ENCODE measurements at regions not wholly inside any gene's neighbourhood (a gene's known extent, or its start where the extent isn't known, plus 50 kb on each side); places are given as distances from the start of the nearest gene placed in this dataset.

DNA sequence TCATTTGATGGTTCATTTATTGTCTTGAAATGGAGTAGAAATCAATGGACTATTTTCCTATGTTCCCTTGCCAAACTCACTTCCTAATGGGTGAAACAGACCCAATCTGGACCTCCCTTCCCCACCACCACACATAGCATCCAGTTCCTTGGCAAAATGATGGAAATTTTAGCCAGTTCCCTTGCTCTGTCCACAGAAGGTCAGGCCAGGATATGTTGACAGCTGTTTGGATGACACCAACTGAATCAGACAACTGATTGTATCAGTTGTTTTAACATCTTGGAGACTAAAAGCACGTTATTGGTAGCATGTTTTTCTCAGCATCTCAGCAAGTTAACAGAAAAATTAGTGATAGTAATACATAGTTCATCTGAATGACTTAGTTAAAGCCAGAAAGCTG, 534.8 kb downstream of the PSAT1 start:
- intact Hi-C loops (cut with micrococcal nuclease; ENCODE audit: unreplicated experiment) = no loop called here
- TF ChIP-seq, protein P1, sequence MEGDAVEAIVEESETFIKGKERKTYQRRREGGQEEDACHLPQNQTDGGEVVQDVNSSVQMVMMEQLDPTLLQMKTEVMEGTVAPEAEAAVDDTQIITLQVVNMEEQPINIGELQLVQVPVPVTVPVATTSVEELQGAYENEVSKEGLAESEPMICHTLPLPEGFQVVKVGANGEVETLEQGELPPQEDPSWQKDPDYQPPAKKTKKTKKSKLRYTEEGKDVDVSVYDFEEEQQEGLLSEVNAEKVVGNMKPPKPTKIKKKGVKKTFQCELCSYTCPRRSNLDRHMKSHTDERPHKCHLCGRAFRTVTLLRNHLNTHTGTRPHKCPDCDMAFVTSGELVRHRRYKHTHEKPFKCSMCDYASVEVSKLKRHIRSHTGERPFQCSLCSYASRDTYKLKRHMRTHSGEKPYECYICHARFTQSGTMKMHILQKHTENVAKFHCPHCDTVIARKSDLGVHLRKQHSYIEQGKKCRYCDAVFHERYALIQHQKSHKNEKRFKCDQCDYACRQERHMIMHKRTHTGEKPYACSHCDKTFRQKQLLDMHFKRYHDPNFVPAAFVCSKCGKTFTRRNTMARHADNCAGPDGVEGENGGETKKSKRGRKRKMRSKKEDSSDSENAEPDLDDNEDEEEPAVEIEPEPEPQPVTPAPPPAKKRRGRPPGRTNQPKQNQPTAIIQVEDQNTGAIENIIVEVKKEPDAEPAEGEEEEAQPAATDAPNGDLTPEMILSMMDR (IDR thresholded peaks at IDR 0.05; ENCODE audit: unreplicated experiment) = no peak
- no peak overlapping the region for H3K4me3 Mint-ChIP-seq (ENCODE audit: low read depth, unreplicated experiment)
- DNase-seq = no peak
- CTCF ChIA-PET = no interaction called here
- no peaks in the 10 kb centered on the region for H3K4me1 Mint-ChIP-seq (ENCODE audit: low read depth, unreplicated experiment)
- no peaks in the 10 kb centered on the region for H3K27me3 Mint-ChIP-seq (ENCODE audit: unreplicated experiment)
- no peak overlapping the region for H3K27ac Mint-ChIP-seq (ENCODE audit: unreplicated experiment)
- H3K9me3 Mint-ChIP-seq (ENCODE audit: low read depth, unreplicated experiment) = no peaks in the 10 kb centered on the region
- no peaks in the 10 kb centered on the region for H3K36me3 Mint-ChIP-seq (ENCODE audit: insufficient read depth, unreplicated experiment)
- no TSS peak for BruUV-seq (replicated peaks)

DNA sequence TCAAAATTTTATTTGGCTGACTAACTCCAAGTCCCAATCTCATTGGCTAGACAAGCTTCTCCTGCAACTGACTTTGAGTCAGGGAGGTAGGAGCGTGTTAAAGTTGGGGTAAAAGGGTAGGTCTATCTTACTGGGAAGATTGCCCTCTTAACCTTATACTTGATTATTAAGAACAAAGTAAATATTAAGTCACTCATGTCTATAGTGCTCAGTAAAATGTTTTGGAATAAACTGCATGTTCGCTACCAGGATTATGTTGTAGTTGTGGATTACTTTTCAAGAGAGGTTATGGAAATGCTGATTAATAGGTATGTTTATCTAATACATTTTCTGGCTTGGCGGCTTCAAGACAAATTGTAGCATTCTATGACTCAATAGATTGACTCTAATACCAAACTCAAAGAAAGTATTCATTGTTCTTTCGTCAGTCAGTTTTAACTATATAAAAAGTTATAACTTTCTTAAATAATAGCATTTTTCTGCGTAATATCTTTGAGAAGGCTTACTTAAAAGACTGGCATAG, 539.1 kb downstream of the PSAT1 start:
- CTCF ChIA-PET = no interaction called here
- BruUV-seq (replicated peaks) = no TSS peak
- Mint-ChIP-seq H3K36me3 (ENCODE audit: insufficient read depth, unreplicated experiment) (no peaks in the 10 kb centered on the region), H3K27ac (ENCODE audit: unreplicated experiment) (no peak overlapping the region), H3K4me3 (ENCODE audit: low read depth, unreplicated experiment) (no peak overlapping the region), H3K9me3 (ENCODE audit: low read depth, unreplicated experiment) (peaks cover 3% of the 10 kb centered on the region), H3K27me3 (ENCODE audit: unreplicated experiment) (no peaks in the 10 kb centered on the region), H3K4me1 (ENCODE audit: low read depth, unreplicated experiment) (no peaks in the 10 kb centered on the region)
- intact Hi-C loops (cut with micrococcal nuclease; ENCODE audit: unreplicated experiment) = no loop called here
- TF ChIP-seq, protein P1 (IDR thresholded peaks at IDR 0.05; ENCODE audit: unreplicated experiment) = no peak
- no peak for DNase-seq

DNA sequence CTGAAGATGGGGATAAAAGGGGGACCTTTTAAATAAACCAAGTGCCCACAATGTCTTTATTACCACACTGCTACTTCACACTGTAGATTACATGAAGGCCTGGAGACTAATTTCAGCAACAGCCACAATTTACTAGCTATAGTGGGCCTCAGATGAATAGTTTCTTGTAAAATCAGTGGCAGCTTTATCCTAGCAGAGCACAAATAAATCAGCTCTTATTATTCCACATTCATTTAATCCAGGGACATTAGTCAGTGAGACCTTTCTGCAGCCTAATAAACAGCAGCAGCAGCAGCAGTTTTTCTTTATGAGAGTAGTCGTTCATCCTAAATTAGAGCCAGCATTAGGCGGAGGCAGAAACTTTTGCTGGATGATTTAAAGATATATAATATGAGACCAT, 542.3 kb downstream of the PSAT1 start:
- DNase-seq = no peak
- Mint-ChIP-seq H3K4me3 (ENCODE audit: low read depth, unreplicated experiment) (no peak overlapping the region), H3K9me3 (ENCODE audit: low read depth, unreplicated experiment) (peaks cover 3% of the 10 kb centered on the region), H3K4me1 (ENCODE audit: low read depth, unreplicated experiment) (no peaks in the 10 kb centered on the region), H3K27me3 (ENCODE audit: unreplicated experiment) (no peaks in the 10 kb centered on the region), H3K36me3 (ENCODE audit: insufficient read depth, unreplicated experiment) (no peaks in the 10 kb centered on the region), H3K27ac (ENCODE audit: unreplicated experiment) (no peak overlapping the region)
- intact Hi-C loops (cut with micrococcal nuclease; ENCODE audit: unreplicated experiment) = no loop called here
- BruUV-seq (replicated peaks) = no TSS peak
- CTCF ChIA-PET = no interaction called here
- TF ChIP-seq, protein P1 (IDR thresholded peaks at IDR 0.05; ENCODE audit: unreplicated experiment) = no peak

DNA sequence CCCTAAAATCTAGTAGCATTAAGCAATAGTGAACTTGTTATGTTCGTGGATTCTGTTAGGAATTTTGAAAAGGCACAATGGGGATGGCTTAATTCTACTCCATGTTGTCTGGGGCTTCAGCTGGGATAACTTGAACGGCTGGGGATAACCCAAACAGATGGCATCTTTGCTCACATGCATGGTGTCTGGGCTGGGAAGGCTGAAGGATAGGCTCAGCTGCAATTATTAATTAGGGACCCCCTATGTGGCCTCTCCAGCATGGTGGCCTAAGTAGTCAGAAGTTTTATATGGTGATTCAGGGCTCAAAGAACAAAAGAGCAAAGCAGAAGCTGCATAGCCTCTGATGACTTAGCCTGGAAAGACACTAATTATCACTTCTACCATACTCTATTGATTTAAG, 551.1 kb downstream of the PSAT1 start:
- intact Hi-C loops (cut with micrococcal nuclease; ENCODE audit: unreplicated experiment) = no loop called here
- DNase-seq = no peak
- Mint-ChIP-seq H3K4me3 (ENCODE audit: low read depth, unreplicated experiment) (no peak overlapping the region), H3K36me3 (ENCODE audit: insufficient read depth, unreplicated experiment) (no peaks in the 10 kb centered on the region), H3K27me3 (ENCODE audit: unreplicated experiment) (no peaks in the 10 kb centered on the region), H3K4me1 (ENCODE audit: low read depth, unreplicated experiment) (no peaks in the 10 kb centered on the region), H3K9me3 (ENCODE audit: low read depth, unreplicated experiment) (peaks cover 12% of the 10 kb centered on the region), H3K27ac (ENCODE audit: unreplicated experiment) (no peak overlapping the region)
- BruUV-seq (replicated peaks) = no TSS peak
- TF ChIP-seq, protein P1 (IDR thresholded peaks at IDR 0.05; ENCODE audit: unreplicated experiment) = no peak
- CTCF ChIA-PET = no interaction called here
